IPS-18c (cell line): ENCODE measurements at regions not wholly inside any gene's neighbourhood (a gene's known extent, or its start where the extent isn't known, plus 50 kb on each side); places are given as distances from the start of the nearest gene placed in this dataset.
"Not testable (repeated sequence)": the region's sequence is repeated elsewhere in the genome, so short reads cannot be mapped to it uniquely, and the experiment has no call there.

ENCODE experiments used
- H3K4me3 ChIP-seq: 2 replicates; pipeline ENCODE4 v1.7.0; 2013; ENCODE audit warnings: low read depth, mild to moderate bottlenecking, low read length, moderate library complexity; ENCODE audit not compliant: insufficient read depth
- H3K9me3 ChIP-seq: one replicate; pipeline ENCODE4 v1.6.1; 2013; ENCODE audit warnings: mild to moderate bottlenecking, low read length, moderate library complexity; ENCODE audit not compliant: control insufficient read depth, insufficient read depth

DNA sequence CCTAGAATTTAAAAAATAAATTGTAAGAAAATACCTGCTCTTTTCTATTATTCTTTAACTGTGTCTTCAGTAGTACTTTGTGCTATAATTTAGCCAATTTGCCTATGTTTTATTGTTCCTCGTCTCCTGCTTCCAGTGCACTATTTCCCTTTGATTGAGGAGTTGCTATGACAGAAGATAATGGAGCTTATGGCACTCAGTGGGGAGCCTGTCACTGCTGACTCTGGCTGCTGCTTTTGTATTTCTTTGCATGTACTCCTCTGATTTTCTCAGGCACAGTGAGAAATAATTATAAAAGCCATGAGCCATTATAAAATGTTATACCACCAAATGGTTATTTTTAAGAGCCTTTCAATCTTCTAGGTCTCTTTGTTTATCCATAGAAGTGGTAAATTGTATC, 1310.8 kb upstream of the SLC39A10 start:
- H3K4me3 ChIP-seq: no peak overlapping the region
- H3K9me3 ChIP-seq: no peaks in the 10 kb centered on the region

- Histone ChIP-seq H3K4me3 (no peak overlapping the region), H3K9me3 (no peaks in the 10 kb centered on the region)
Measured at GRCh38 chr2:194345347-194345746, 1311.7 kb upstream of the SLC39A10 start.

DNA sequence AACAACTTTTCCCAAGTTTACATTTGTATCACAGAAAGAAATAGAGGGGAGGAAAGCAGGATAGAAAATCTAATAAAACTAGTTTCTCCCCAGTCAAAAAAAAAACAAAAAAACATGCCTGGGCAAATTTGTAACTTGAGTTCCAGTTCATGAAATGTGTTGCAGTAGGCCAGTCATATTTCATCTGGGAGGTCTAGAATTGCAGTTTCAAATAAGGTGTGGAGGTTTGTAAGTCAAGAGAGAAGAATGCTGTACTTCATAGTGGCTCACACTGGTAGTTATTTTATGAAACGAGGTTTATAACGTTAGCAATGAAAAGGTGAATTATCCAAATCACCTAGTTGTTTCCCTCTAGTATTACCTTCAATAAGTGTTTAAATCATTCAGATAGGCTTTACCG, 1313.9 kb upstream of the SLC39A10 start:
- Histone ChIP-seq H3K4me3 (no peak overlapping the region), H3K9me3 (no peaks in the 10 kb centered on the region)

- Histone ChIP-seq H3K9me3 (peaks cover 4% of the 10 kb centered on the region), H3K4me3 (no peak overlapping the region)
Measured at GRCh38 chr2:194332799-194333490, 1324.1 kb upstream of the SLC39A10 start.

GRCh38 chr2:194328456-194328855, 1328.6 kb upstream of the SLC39A10 start:
- H3K4me3 ChIP-seq: no peak overlapping the region
- H3K9me3 ChIP-seq: peaks cover 4% of the 10 kb centered on the region

DNA sequence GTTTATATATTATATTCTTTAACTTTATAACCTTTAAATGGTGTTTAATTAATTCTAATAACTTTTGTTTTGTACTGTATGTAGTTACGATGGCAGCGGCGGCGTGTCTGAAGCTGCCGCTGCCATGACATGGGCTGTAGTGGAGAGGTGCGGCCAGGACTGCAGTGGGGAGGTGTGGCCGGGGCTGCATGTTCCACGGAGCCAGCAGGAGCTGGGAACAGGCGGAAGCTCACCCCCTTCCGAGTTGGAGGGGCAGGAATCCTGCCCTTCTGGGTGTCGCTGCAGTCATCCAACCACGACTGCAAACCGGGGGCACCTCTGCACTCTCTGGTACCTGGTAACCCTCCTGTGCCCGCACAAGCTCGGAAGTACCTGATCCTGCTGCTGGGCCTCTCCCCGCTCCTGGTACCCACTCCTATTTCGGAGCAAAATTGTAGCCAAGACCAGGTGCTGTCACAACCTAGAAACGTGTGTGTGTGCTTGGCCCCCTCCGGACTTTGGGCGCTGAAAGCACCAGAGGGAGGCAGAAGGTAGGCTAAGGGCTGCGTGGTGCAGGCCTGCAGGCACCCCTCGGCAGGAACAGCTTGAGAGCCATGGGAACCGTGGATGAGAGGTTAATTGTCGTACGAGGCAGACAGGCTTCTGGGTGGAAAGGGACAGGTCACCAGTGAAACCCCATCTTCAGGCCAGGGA, 1329.7 kb upstream of the SLC39A10 start:
- Histone ChIP-seq H3K9me3 (peaks cover 4% of the 10 kb centered on the region), H3K4me3 (no peak overlapping the region)

DNA sequence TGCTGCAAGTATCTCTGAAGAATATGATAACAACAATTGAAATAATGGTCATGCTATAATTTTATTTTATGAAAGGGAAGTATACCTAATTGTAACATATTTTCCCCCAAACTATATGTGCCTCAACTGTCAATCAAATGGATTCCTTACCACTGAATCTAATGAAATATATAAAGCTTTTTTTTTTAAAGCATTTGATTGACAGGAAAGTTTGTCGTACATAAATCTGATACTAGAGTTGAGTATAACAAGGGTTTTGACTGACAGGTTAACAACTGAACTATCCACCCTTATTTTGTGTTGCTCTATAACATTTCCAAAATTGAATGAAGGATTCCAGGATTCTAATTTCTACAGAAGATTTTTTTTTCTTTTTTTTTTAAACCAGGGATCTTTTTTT, 1333.3 kb upstream of the SLC39A10 start:
- Histone ChIP-seq H3K9me3 (peaks cover 4% of the 10 kb centered on the region), H3K4me3 (no peak overlapping the region)

DNA sequence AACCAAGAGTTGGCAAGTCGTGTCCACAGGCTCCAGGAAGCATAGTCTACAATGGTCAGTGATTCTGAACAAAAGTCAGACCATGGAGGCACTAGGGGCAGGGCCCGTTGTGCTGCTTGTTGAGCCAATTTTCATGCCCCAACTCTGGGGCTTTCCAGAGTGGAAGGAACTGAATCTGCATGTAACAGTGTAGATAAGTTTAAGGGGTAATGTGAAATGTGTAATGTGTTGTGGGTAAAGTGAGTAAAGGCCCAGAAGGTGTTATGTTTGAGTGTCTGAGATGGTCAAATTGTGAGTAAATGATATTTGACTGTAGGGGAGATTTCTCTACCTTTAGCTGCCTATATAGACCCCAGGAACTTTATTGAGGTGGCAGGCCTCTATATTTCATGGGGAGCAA, 1336.5 kb upstream of the SLC39A10 start:
- H3K9me3 ChIP-seq: no peaks in the 10 kb centered on the region
- no peak overlapping the region for H3K4me3 ChIP-seq

- H3K4me3 ChIP-seq: no peak overlapping the region
- H3K9me3 ChIP-seq: no peaks in the 10 kb centered on the region
Measured at GRCh38 chr2:194319222-194319992, 1337.6 kb upstream of the SLC39A10 start.

DNA sequence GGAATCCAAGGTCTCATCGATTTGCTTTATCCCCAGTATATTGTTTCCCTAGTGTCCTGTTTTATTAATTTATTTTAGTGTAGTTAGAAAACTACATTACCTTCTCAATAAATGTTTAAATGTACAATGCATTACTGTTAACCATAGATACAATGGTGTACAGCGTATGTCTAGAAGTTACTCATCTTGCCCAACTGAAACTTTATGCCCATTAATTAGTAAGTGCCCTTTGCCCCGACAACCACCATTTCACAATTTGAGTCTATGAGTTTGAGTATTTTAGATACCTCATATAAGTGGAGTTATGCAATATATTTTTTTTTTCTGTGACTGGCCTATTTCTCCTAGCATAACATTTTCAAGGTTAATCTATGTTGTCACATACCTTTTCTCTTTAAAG, 1343.0 kb upstream of the SLC39A10 start:
- Histone ChIP-seq H3K4me3 (no peak overlapping the region), H3K9me3 (no peaks in the 10 kb centered on the region)

DNA sequence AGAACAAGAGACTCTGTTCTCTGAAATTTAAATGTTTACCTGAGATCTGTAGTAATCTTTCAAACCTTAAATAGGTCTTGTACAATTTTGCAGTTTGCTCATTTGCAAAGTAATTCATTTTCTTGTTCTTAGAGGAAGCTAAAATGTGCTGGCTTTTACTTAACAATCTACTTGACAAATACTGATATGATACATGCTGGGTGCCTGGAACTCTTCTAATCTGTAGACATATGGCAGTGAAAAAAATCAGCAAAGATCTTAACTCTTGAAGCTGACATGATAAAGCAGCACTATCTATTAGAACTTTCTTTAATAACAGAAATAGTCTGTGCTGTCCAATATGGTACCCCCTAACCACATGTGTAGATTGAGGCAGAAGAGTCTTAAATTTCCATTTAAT, 1352.8 kb upstream of the SLC39A10 start:
- Histone ChIP-seq H3K4me3 (no peak overlapping the region), H3K9me3 (no peaks in the 10 kb centered on the region)

GRCh38 chr2:194301946-194302345, 1355.1 kb upstream of the SLC39A10 start:
- H3K9me3 ChIP-seq: no peaks in the 10 kb centered on the region

DNA sequence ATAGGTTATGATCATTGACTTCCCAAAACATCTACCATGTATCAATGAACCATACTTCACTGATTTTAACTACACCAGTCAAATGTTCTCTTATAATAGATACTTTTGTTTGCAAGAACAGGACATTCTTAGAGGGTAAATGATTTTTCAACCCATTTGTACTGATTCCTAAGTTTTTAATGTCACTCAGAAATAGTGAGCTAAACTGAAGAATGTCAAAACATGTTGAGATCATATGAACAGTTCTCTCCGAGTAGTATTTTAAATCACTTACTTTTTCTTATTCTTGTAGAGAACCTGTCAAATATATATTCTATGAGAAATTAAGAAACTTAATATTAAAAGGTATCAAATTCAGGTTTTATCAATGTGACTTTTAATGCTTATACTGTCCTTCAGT, 1362.9 kb upstream of the SLC39A10 start:
- Histone ChIP-seq H3K4me3 (no peak overlapping the region), H3K9me3 (no peaks in the 10 kb centered on the region)

More at GRCh38 chr2:194301946-194302345, 1355.1 kb upstream of the SLC39A10 start:
- H3K4me3 ChIP-seq: no peak overlapping the region

- H3K4me3 ChIP-seq: no peak overlapping the region
Measured at GRCh38 chr2:194291104-194291503, 1365.9 kb upstream of the SLC39A10 start.

GRCh38 chr2:194289712-194290346, 1367.2 kb upstream of the SLC39A10 start:
- Histone ChIP-seq H3K4me3 (no peak overlapping the region), H3K9me3 (no peaks in the 10 kb centered on the region)

More at GRCh38 chr2:194291104-194291503, 1365.9 kb upstream of the SLC39A10 start:
- no peaks in the 10 kb centered on the region for H3K9me3 ChIP-seq

DNA sequence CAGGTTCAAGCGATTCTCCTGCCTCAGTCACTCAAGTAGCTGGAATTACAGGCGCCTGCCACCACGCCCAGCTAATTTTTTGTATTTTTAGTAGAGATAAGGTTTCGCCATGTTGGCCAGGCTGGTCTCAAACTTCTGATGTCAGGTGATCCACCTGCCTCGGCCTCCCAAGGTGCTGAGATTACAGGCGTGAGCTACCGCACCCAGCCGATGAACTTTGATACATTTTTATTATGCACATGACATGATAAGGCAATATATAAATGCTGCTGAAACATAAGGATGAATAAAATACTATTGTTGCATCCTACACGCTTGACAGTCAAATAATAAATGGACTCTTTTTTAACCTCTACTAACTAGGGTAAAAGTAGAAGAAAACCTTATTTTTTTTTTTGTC, 1380.4 kb upstream of the SLC39A10 start:
- H3K4me3 ChIP-seq, H3K9me3 ChIP-seq: not testable (repeated sequence)

GRCh38 chr2:194271293-194271961, 1385.6 kb upstream of the SLC39A10 start:
- Histone ChIP-seq H3K4me3 (no peak overlapping the region), H3K9me3 (no peaks in the 10 kb centered on the region)
